ENCODE measurements at regions not wholly inside any gene's neighbourhood (a gene's known extent, or its start where the extent isn't known, plus 50 kb on each side); places are given as distances from the start of the nearest gene placed in this dataset.

DNA sequence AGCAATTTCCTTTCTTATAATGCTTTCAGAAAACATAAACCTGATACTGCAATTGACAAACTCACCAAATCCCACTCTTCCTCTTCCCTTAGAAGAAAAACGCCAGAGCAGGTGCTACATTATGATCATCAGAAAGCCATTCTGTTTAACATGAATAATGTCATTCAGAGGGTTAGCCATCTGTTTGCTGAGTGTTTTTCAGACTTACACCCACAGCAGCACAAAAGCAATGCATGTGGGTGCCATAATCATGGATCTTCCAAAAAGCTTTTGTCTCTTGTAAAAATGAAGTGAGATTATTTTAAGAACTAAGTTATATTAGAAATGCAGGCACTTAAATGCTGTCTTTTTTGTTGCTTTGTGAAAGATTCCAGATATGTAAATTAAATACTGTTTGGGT, 204.6 kb upstream of the TMPRSS15 start:
- H3K27ac ChIP-seq = no peak overlapping the region
- TF ChIP-seq, protein P1, sequence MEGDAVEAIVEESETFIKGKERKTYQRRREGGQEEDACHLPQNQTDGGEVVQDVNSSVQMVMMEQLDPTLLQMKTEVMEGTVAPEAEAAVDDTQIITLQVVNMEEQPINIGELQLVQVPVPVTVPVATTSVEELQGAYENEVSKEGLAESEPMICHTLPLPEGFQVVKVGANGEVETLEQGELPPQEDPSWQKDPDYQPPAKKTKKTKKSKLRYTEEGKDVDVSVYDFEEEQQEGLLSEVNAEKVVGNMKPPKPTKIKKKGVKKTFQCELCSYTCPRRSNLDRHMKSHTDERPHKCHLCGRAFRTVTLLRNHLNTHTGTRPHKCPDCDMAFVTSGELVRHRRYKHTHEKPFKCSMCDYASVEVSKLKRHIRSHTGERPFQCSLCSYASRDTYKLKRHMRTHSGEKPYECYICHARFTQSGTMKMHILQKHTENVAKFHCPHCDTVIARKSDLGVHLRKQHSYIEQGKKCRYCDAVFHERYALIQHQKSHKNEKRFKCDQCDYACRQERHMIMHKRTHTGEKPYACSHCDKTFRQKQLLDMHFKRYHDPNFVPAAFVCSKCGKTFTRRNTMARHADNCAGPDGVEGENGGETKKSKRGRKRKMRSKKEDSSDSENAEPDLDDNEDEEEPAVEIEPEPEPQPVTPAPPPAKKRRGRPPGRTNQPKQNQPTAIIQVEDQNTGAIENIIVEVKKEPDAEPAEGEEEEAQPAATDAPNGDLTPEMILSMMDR (conservative IDR thresholded peaks at IDR 0.05) = no peak

DNA sequence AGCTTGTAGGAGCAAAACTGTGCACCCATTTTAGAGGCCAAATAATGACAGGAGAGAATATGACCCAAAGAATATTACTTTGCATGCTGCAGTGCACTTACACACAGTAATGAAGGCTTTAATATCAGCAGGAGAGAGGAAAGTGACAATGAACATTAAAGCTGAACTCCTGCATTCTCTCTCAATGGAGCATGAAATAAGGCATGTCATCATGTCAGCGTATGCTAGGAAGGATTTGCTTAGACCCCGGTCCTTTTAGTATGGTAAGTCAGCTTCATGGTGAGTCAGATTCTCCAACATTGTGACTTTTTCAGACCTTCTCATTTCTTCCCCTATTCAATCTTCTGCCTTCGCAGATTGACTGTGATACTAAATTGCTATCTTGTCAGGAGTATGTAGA, 210.7 kb upstream of the TMPRSS15 start:
- no peak overlapping the region for H3K27ac ChIP-seq
- TF ChIP-seq, protein P1 (conservative IDR thresholded peaks at IDR 0.05) = no peak

DNA sequence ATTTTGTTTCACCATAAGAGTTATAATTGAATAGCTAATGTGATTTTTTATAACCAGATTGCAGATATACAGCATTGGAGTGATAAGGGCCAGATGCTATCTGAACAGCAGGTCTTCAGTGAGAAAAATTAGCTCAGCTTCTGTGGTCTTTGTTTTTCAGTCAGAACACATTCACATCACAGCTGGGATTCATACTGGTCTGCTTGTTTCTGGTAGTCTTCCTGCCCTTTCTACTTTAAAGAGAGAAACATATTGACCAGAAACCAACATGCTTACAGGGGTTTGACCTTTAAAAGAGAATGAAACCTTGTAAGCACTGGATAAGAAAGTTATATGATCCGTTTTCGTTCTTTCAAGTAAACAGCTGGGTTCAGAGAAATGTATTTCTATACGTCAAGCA, 213.7 kb upstream of the TMPRSS15 start:
- H3K27ac ChIP-seq = no peak overlapping the region
- TF ChIP-seq, protein P1 (conservative IDR thresholded peaks at IDR 0.05) = no peak

DNA sequence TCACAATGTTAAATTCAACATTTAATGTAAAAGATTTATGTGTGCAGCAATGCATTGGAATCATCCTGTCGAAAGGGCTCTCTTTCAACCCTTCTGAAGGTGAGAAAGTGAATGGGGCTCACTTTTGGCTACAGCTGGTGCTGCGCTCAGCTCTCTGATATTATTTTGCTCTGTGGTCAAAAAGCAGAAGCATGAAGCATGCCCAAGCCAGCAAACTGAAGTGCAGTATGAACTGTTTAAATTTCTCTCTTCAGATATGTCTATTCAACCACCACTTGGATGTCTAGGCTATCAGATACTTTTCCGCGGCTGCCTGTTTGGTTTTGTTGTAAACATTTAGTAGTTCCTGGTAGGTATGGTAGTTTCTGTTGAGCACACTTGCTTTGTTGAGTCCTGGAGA, 216.9 kb upstream of the TMPRSS15 start:
- no peak overlapping the region for H3K27ac ChIP-seq
- TF ChIP-seq, protein P1 (conservative IDR thresholded peaks at IDR 0.05) = no peak

DNA sequence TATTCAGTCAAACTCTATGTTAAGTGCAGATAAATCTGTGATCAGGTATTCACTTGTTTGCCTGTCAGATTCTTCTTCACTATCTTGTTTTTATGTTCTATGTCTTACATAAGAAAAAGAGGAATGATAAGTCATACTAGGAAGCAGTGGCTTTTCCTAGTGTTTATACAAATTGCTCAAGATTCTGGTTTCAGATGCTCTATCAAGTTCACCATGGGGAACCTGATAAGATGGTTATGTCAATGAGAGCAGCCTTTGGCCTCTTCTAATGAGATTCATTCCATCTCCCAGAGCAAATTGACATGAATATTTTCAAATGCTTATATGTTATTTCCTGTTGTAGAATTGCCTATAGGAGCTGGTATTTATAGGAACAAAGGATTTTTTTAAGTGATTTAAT, 218.8 kb upstream of the TMPRSS15 start:
- H3K27ac ChIP-seq = no peak overlapping the region
- TF ChIP-seq, protein P1 (conservative IDR thresholded peaks at IDR 0.05) = no peak

DNA sequence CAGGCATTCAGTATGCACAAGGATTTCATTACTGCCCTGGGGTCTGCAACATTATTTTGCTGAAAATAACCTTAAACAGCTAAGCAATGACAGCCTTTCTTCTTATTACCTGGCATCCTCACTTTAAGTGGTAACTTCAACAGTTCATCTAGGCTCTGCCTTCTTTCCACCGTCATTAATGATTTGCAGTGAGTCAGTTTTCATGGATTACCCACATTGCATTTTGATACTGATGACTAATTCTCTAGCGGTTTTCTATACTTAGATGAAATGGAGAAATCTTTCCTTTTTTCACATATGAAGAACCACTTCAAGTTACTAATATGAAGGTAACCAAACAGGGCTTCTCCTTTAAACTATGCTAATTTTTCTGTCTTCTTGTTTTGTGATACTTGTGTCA, 226.9 kb upstream of the TMPRSS15 start:
- TF ChIP-seq, protein P1 (conservative IDR thresholded peaks at IDR 0.05) = no peak
- no peak overlapping the region for H3K27ac ChIP-seq

DNA sequence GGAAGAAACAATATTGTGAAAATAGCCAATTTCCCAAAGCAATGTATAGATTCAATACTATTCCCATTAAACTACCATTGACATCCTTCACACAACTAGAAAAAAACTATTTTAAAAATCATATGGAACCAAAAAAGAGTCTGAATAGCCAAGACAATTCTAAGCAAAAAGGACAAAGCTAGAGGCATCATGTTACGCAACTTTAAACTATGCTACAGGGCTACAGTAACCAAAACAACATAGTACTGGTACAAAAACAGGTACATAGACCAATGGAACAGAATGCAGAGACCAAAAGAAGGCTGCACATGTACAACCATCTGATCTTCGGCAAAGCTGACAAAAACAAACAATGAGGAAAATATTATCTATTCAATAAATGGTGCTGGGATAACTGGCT, 233.3 kb upstream of the TMPRSS15 start:
- H3K27ac ChIP-seq = no peak overlapping the region
- TF ChIP-seq, protein P1 (conservative IDR thresholded peaks at IDR 0.05) = no peak

DNA sequence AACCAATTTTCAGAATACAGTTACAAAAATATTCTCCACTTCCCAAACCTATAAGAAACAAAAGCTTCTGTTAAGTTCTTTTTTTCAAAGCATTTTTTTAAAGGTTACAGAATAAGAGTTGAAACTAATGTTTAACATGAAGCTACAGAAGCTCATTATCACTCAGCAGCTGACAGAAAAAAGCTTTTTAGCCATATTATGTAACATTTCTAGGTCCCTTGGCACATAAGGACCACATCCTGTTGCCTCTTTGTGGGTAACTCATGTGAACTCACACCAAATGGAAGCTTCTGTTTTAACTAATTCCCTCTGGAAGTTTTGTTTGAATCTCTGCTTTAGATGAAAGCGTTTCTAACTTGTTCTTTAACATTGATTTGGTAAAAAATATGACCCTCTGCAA, 242.5 kb upstream of the TMPRSS15 start:
- TF ChIP-seq, protein P1 (conservative IDR thresholded peaks at IDR 0.05) = no peak
- no peak overlapping the region for H3K27ac ChIP-seq

Data from VCaP (cell line).